PC-9 (cell line): ENCODE measurements at regions not wholly inside any gene's neighbourhood (a gene's known extent, or its start where the extent isn't known, plus 50 kb on each side); places are given as distances from the start of the nearest gene placed in this dataset.

Experiments used
- EZH2 ChIP-seq: fragments of 200-600 bp; sonication (generic); IDR thresholded peaks from 2 replicates; pipeline ENCODE4 v1.8.0; 2017; ENCODE audit warnings: antibody characterized with exemption, low read depth
- TF ChIP-seq, protein P1 (sequence below): fragments of 200-600 bp; sonication (generic); conservative IDR thresholded peaks from 2 replicates; pipeline ENCODE4 v1.6.1; 2017; ENCODE audit warnings: mixed run types, antibody characterized with exemption, mild to moderate bottlenecking, moderate library complexity

- TF ChIP-seq, protein P1, sequence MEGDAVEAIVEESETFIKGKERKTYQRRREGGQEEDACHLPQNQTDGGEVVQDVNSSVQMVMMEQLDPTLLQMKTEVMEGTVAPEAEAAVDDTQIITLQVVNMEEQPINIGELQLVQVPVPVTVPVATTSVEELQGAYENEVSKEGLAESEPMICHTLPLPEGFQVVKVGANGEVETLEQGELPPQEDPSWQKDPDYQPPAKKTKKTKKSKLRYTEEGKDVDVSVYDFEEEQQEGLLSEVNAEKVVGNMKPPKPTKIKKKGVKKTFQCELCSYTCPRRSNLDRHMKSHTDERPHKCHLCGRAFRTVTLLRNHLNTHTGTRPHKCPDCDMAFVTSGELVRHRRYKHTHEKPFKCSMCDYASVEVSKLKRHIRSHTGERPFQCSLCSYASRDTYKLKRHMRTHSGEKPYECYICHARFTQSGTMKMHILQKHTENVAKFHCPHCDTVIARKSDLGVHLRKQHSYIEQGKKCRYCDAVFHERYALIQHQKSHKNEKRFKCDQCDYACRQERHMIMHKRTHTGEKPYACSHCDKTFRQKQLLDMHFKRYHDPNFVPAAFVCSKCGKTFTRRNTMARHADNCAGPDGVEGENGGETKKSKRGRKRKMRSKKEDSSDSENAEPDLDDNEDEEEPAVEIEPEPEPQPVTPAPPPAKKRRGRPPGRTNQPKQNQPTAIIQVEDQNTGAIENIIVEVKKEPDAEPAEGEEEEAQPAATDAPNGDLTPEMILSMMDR, result no peak
- no peak for TF ChIP-seq EZH2
Measured at GRCh38 chr18:44568342-44568741, 112.3 kb upstream of the SETBP1 start.
